Erythroblast (primary cell): ENCODE measurements at regions not wholly inside any gene's neighbourhood (a gene's known extent, or its start where the extent isn't known, plus 50 kb on each side); places are given as distances from the start of the nearest gene placed in this dataset.

Experiments
- GATA1 ChIP-seq: IDR thresholded peaks from 2 replicates; pipeline ENCODE4 v1.6.1; 2011; ENCODE audit warnings: low read depth, mild to moderate bottlenecking, control low read depth, low read length, moderate library complexity
- POLR2A ChIP-seq: IDR thresholded peaks from 2 replicates; pipeline ENCODE4 v1.6.1; 2011; ENCODE audit warnings: mild to moderate bottlenecking, low read length

DNA sequence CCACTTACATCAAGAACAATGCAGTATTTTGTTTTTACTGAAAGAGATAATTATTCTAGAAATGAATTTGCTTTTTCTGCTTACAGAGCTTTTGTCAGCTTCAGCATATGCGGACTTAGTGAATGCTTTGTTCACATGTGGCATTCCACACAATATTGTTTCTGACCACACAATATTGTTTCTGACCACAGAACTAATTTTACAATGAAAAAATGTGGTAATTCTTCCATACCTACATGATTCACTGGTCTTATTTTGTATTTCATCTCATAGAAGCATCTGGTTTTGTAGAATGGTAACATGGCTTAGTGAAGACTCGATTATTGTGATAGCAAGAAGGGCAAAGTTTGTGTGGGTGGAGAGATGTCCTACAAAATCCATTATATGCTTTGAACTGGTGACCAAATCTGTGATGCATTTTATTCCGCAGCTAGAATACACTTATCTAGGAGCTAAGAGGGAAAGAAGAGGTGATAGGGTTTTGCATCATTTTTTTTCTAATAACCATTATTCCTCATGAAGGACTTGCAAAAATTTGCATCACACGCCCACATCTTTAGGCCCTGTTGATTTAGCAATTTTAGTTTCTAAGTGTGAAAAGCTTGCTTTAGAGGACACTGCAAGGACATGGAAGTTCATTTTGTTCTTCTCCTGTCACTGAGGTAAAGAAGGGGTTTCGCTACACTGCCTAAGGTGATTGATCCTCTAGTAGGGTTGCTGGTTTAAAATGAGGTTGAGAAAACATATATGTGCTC is 75.3 kb downstream of the HLX start:
- no peak for TF ChIP-seq POLR2A
- TF ChIP-seq GATA1: no peak
